VCaP (cell line): ENCODE measurements at regions not wholly inside any gene's neighbourhood (a gene's known extent, or its start where the extent isn't known, plus 50 kb on each side); places are given as distances from the start of the nearest gene placed in this dataset.

Experiments used
- H3K27ac ChIP-seq: fragments of 450-650 bp; 2 replicates; pipeline ENCODE4 v1.5.1; 2017
- TF ChIP-seq, protein P1 (sequence below): fragments of 450-650 bp; conservative IDR thresholded peaks from 2 replicates; pipeline ENCODE4 v1.5.1; 2017; ENCODE audit warnings: mild to moderate bottlenecking, moderate library complexity

DNA sequence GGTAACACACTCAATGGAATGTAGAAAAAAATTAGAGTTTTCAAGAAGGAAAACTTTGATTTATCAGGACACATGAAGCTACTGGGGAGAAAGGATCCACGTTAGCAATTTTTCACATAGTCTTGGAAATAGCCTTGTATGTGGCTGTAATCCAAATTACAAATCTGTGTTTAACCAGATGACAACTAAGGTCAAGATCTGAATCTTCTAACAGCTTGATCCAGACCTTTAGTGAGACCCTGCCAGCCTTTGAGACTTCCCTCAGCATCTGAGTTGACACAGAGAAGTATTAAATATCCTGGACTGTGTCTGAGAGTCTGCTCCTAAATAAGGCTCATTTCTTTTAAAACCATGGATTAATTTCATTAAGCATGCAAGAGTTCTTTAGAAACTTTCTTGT lies 135.9 kb upstream of the KCNK2 start:
- no peak overlapping the region for H3K27ac ChIP-seq
- TF ChIP-seq, protein P1, sequence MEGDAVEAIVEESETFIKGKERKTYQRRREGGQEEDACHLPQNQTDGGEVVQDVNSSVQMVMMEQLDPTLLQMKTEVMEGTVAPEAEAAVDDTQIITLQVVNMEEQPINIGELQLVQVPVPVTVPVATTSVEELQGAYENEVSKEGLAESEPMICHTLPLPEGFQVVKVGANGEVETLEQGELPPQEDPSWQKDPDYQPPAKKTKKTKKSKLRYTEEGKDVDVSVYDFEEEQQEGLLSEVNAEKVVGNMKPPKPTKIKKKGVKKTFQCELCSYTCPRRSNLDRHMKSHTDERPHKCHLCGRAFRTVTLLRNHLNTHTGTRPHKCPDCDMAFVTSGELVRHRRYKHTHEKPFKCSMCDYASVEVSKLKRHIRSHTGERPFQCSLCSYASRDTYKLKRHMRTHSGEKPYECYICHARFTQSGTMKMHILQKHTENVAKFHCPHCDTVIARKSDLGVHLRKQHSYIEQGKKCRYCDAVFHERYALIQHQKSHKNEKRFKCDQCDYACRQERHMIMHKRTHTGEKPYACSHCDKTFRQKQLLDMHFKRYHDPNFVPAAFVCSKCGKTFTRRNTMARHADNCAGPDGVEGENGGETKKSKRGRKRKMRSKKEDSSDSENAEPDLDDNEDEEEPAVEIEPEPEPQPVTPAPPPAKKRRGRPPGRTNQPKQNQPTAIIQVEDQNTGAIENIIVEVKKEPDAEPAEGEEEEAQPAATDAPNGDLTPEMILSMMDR = no peak

DNA sequence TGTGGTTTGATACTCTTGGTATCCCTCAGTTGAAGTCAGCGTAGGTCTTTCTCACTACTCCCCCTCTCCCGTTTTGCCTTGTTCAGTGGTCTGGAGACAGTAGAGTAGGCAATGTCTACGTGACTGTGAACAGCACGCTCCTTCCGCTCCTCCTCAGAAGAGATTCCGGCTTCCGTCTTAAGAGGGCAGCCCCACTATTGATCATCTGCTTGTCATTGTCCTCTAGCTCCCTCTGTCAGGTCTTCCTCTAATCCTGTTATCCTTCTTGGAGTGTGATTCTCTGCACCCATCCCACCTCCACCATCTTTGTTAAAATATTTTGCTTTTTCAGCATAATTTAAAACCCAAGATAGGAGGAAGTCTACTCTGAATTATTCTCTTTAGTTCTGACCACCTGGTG lies 129.9 kb upstream of the KCNK2 start:
- no peak overlapping the region for H3K27ac ChIP-seq
- TF ChIP-seq, protein P1 = no peak

DNA sequence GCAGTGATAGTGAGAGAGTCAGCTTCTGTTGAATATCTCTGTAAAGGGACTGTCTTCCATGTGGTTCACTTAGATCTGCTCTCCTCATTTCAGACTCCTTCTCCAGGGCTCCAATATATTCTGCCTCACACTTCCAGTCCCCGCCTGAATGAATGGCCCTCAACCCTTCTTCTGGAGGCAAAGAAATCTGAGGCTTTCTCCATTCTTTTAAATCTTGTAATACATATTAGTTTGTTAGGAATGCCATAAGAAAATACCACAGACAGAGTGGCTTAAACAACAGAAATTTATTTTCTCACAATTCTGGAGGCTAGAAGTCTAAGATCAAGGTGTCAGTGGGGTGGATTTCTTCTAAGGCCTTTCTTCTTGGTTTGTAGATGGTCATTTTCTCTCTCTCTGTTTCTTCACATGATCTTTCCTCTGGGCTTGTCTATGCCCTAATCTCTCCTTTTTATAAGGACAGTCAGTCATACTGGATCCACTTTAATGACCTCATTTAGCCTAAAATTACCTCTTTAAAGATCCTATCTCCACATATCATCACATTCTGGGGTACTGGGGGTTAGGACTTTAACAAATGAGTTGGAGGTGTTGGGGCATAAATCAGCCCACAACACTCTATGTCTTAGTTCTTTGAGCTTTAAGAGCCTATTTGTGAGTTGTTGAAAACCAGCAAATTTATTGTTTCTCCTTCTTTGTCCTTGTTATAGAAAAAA lies 128.5 kb upstream of the KCNK2 start:
- TF ChIP-seq, protein P1 = no peak

DNA sequence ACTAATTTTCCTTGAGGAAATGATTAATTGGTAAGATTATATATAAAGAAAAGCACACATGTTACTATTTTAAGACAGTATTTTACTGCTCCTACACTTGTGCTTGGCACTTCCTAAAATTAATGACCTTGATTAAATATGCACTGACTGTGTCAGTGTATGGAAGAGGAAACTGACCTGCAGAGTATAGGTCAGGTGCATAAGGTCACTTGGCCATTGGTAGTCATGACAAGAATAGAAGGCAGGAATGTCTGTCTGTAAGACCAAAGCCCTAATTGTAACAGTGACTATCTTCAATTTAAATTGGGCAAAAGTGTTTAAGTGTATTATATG lies 128.0 kb upstream of the KCNK2 start:
- TF ChIP-seq, protein P1 = no peak
- H3K27ac ChIP-seq = no peak overlapping the region

More for the DNA sequence above, 128.5 kb upstream of the KCNK2 start:
- H3K27ac ChIP-seq = no peak overlapping the region

DNA sequence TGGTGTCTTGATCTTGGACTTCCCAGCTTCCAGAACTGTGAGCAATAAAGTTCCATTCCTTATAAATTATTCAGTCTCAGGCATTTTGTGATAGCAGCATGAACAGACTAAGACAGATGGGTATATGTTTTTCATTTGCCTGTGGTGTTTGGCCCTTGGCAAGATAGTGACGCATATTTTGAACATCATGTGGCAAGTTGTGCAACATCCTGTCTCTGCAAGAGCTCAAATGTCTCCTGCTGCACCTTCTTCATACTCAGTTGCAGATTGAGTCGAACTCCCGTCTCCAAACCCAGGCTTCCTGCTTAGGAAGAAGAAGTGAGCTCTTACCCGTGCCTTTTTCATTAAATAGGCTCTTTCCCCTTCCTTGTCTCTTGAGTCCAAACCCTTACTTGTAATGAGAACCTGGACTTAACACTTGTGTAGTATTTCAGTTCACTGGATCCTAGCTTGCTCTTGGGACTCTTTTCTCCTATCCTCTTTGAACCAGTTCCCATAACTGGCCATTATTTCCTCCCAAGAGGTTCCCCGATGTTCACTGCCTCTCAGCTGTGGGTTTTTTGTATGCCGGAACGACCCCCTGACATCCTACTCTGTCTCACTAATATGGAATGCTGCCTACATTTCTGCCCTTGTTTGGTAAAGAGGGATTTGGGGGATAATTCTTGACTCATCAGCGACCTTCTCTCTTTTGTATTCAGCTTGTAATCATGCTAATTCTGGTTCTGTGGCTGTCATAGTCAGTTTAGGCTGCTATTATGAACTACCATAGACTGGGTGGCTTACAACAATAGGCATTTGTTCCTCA lies 125.0 kb upstream of the KCNK2 start:
- TF ChIP-seq, protein P1 = no peak
- H3K27ac ChIP-seq = no peak overlapping the region

DNA sequence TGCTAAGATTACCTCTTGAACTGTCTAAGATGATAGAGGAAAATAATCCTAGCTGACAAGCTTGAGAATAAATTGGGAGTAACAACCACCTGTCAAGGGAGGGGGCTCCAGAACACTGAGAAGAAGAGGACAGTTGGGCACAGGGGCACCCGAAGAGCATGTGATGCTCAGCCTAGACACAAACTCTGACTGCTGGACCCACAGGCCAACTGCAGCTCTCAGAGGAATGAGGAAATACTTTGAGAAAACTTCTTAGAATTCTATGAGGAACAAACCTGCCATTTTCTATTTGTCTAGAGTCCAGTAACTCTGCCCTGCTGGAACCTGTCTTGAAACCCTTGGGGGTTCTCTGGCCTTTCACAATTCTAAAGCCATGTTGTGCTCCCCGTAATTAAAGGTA lies 124.1 kb upstream of the KCNK2 start:
- TF ChIP-seq, protein P1 = no peak
- no peak overlapping the region for H3K27ac ChIP-seq

DNA sequence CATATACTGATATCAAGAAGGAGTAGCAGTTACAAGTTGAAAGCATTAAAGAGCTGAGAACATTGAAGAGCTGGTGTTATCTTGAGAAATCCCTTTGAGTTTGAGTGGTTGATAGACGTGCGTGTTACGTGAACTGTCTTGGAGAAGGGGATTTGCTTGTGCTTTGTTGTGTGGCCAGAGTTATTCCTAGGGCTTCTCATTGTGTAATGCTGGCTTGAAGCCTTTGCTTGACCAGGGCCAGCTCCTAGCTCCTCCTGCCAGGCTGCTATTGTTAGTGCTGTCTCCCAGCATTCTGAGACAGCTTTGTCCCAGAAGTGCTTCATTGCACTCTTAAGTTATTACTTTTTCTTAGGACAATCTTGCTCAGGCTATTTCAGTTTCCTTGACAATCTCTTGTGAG lies 116.2 kb upstream of the KCNK2 start:
- TF ChIP-seq, protein P1 = no peak
- no peak overlapping the region for H3K27ac ChIP-seq
